Hindlimb muscle (tissue), 1 donor: ENCODE measurements at regions not wholly inside any gene's neighbourhood (a gene's known extent, or its start where the extent isn't known, plus 50 kb on each side); places are given as distances from the start of the nearest gene placed in this dataset.

Source experiments
- DNase-seq: peaks from one replicate; pipeline ENCODE4 v3.0.0-alpha.2; 2013

GRCh38 chr3:124373524-124373923, 356.7 kb upstream of the UMPS start:
- DNase-seq: no peak

- no peak for DNase-seq
Observed at GRCh38 chr3:124374583-124374982, 355.7 kb upstream of the UMPS start.

GRCh38 chr3:124381575-124382333, 348.5 kb upstream of the UMPS start:
- no peak for DNase-seq

GRCh38 chr3:124383051-124383450, 347.2 kb upstream of the UMPS start:
- no peak for DNase-seq

GRCh38 chr3:124383846-124384466, 346.3 kb upstream of the UMPS start:
- no peak for DNase-seq

GRCh38 chr3:124384527-124384926, 345.7 kb upstream of the UMPS start:
- DNase-seq: no peak

- no peak for DNase-seq
Observed at GRCh38 chr3:124385996-124386395, 344.3 kb upstream of the UMPS start.

- no peak for DNase-seq
Observed at GRCh38 chr3:124386996-124387595, 343.2 kb upstream of the UMPS start.

GRCh38 chr3:124391774-124392173, 338.5 kb upstream of the UMPS start:
- no peak for DNase-seq

- DNase-seq: no peak
Observed at GRCh38 chr3:124393340-124393739, 336.9 kb upstream of the UMPS start.

- DNase-seq: no peak
Observed at GRCh38 chr3:124395162-124395561, 335.1 kb upstream of the UMPS start.

GRCh38 chr3:124395584-124396338, 334.5 kb upstream of the UMPS start:
- DNase-seq: peak; percentile 14

- no peak for DNase-seq
Observed at GRCh38 chr3:124396339-124396950, 333.8 kb upstream of the UMPS start.

- no peak for DNase-seq
Observed at GRCh38 chr3:124397088-124397487, 333.2 kb upstream of the UMPS start.

- DNase-seq: no peak
Observed at GRCh38 chr3:124398594-124398993, 331.7 kb upstream of the UMPS start.

GRCh38 chr3:124401843-124402242, 328.4 kb upstream of the UMPS start:
- DNase-seq: no peak

- DNase-seq: no peak
Observed at GRCh38 chr3:124402791-124403190, 327.5 kb upstream of the UMPS start.

- no peak for DNase-seq
Observed at GRCh38 chr3:124404621-124405020, 325.6 kb upstream of the UMPS start.

- peak; percentile 7 for DNase-seq
Observed at GRCh38 chr3:124407260-124407659, 323.0 kb upstream of the UMPS start.

GRCh38 chr3:124409650-124410275, 320.5 kb upstream of the UMPS start:
- no peak for DNase-seq

- no peak for DNase-seq
Observed at GRCh38 chr3:124410471-124410870, 319.8 kb upstream of the UMPS start.

- no peak for DNase-seq
Observed at GRCh38 chr3:124411728-124412127, 318.5 kb upstream of the UMPS start.
